GM12878 (cell line): ENCODE measurements at regions not wholly inside any gene's neighbourhood (a gene's known extent, or its start where the extent isn't known, plus 50 kb on each side); places are given as distances from the start of the nearest gene placed in this dataset.

Source experiments
- ATAC-seq: fragments of 200-7000 bp; cut with Tn5 transposase; 3 replicates; pipeline ENCODE4 v1.9.1; 2020; ENCODE audit warnings: mild to moderate bottlenecking, moderate library complexity
- BruUV-seq: library from RNA; stranded (reverse); fragments of 400-500 nt; replicated peaks from 2 replicates; lab custom pipeline; 2021; lab: Mats Ljungman, UMichigan
- CTCF ChIA-PET: fragments of 300-600 bp; sonication (Branson Sonifier 250); formaldehyde crosslinking; extraction: SDS; loops from one replicate; lab custom pipeline; 2021; ENCODE audit warnings: inconsistent platforms; lab: Yijun Ruan, JAX
- POLR2A ChIA-PET: fragments of 350-600 bp; formaldehyde crosslinking; extraction: SDS; loops from one replicate; lab custom pipeline; 2021; ENCODE audit warnings: inconsistent platforms; lab: Charles Lee
- RAD21 ChIA-PET: fragments of 300-600 bp; sonication (Branson Sonifier 250); formaldehyde crosslinking; loops from one replicate; lab custom pipeline; 2023; ENCODE audit warnings: antibody characterized with exemption; ENCODE audit not compliant: unreplicated experiment; lab: Charles Lee
- SMC1A ChIA-PET: fragments of 300-600 bp; sonication (Branson Sonifier 250); formaldehyde crosslinking; loops from one replicate; lab custom pipeline; 2023; ENCODE audit not compliant: unreplicated experiment, uncharacterized antibody; lab: Charles Lee
- DNase-seq: peaks from one replicate; pipeline ENCODE4 v3.0.0-alpha.2; 2011; ENCODE audit warnings: low read depth, low spot score
- FAIRE-seq: peaks from 3 replicates; lab custom pipeline; 2011; peaks lifted over from hg19 to GRCh38; lab: Jason Lieb, UNC
- H2AFZ ChIP-seq: 2 replicates; pipeline ENCODE4 v1.6.0; 2011; ENCODE audit warnings: low read depth, low read length, control low read depth; ENCODE audit not compliant: control insufficient read depth
- H3K27ac ChIP-seq: 2 replicates; pipeline ENCODE4 v1.5.1; 2011; ENCODE audit warnings: control low read depth; ENCODE audit not compliant: control insufficient read depth, insufficient read depth
- H3K27me3 ChIP-seq, 2 experiments: replicated peaks in 1 of 2; 2 replicates each; pipeline versions ENCODE4 v1.6.0 to v1.6.1; 2011; ENCODE audit warnings: low read length in 1 of 2; ENCODE audit not compliant: control insufficient read depth in 2 of 2, insufficient read depth in 2 of 2
- H3K36me3 ChIP-seq, 2 experiments: 2 replicates each; pipeline ENCODE4 v1.5.1; 2011; ENCODE audit warnings: low read length in 1 of 2; ENCODE audit not compliant: control insufficient read depth in 2 of 2, insufficient read depth in 2 of 2
- H3K4me1 ChIP-seq: 2 replicates; pipeline ENCODE4 v1.6.1; 2011; ENCODE audit warnings: mild to moderate bottlenecking, low read length, moderate library complexity, mixed read lengths; ENCODE audit not compliant: control insufficient read depth, insufficient read depth
- H3K4me2 ChIP-seq: 2 replicates; pipeline ENCODE4 v1.6.0; 2011; ENCODE audit warnings: control low read depth; ENCODE audit not compliant: control insufficient read depth, insufficient read depth
- H3K4me3 ChIP-seq: fragments of 200-600 bp; sonication (generic); 2 replicates; pipeline ENCODE4 v1.5.1; 2016
- H3K79me2 ChIP-seq: 2 replicates; pipeline ENCODE4 v1.6.0; 2011; ENCODE audit warnings: low read length; ENCODE audit not compliant: control insufficient read depth, insufficient read depth
- H3K9ac ChIP-seq: 2 replicates; pipeline ENCODE4 v1.8.0; 2011; ENCODE audit warnings: low read length, control low read depth, mixed read lengths; ENCODE audit not compliant: control insufficient read depth, insufficient read depth
- H3K9me3 ChIP-seq: replicated peaks from 3 replicates; pipeline ENCODE4 v1.5.1; 2011; ENCODE audit warnings: mild to moderate bottlenecking, low read length; ENCODE audit not compliant: control insufficient read depth, insufficient read depth
- H4K20me1 ChIP-seq: 2 replicates; pipeline ENCODE4 v1.6.0; 2011; ENCODE audit not compliant: control insufficient read depth, insufficient read depth
- BACH1 ChIP-seq: fragments of 450-650 bp; IDR thresholded peaks from 2 replicates; pipeline ENCODE4 v1.6.1; 2017; ENCODE audit warnings: mild to moderate bottlenecking, borderline replicate concordance
- CEBPZ ChIP-seq: fragments of 150-350 bp; IDR thresholded peaks from 2 replicates; pipeline ENCODE4 v1.6.1; 2016; ENCODE audit warnings: low read depth, low read length
- E4F1 ChIP-seq: fragments of 450-650 bp; IDR thresholded peaks from 2 replicates; pipeline ENCODE4 v1.6.1; 2018; ENCODE audit warnings: borderline replicate concordance, mild to moderate bottlenecking; ENCODE audit not compliant: partially characterized antibody
- EED ChIP-seq: sonication (generic); IDR thresholded peaks from 2 replicates; pipeline ENCODE4 v1.6.1; 2016; ENCODE audit warnings: antibody characterized with exemption, low read depth
- NFYB ChIP-seq: IDR thresholded peaks from 2 replicates; pipeline ENCODE4 v1.6.1; 2011; ENCODE audit warnings: low read depth, mild to moderate bottlenecking, low read length, improper control_type of control experiment, moderate library complexity; ENCODE audit not compliant: insufficient read depth
- NR2F1 ChIP-seq: fragments of 450-650 bp; conservative IDR thresholded peaks from 2 replicates; pipeline ENCODE4 v1.6.1; 2017; ENCODE audit warnings: mild to moderate bottlenecking
- POLR2A ChIP-seq: IDR thresholded peaks from 2 replicates; pipeline ENCODE4 v1.6.1; 2011; ENCODE audit warnings: low read depth, mild to moderate bottlenecking, low read length
- RAD21 ChIP-seq: IDR thresholded peaks from 2 replicates; pipeline ENCODE4 v1.6.1; 2011; ENCODE audit warnings: mild to moderate bottlenecking, low read depth, low read length, moderate library complexity; ENCODE audit not compliant: insufficient read depth
- SP1 ChIP-seq: IDR thresholded peaks from one replicate; pipeline ENCODE4 v1.6.1; 2011; ENCODE audit warnings: low read depth, low read length
- in situ Hi-C: fragments of 300-500 bp; cut with MboI; formaldehyde crosslinking; loops from 9 replicates; pipeline ENCODE4 v1.14.3; 2018; ENCODE audit warnings: mixed read lengths
- intact Hi-C: fragments of 100-400 bp; cut with micrococcal nuclease; formaldehyde crosslinking; loops from one replicate; pipeline ENCODE4 v1.14.2; 2022; ENCODE audit not compliant: unreplicated experiment

- no TSS peak for BruUV-seq
- TF ChIP-seq BACH1: no peak
- no peak for TF ChIP-seq CEBPZ
- TF ChIP-seq POLR2A: no peak
- TF ChIP-seq NFYB: no peak
- TF ChIP-seq E4F1: no peak
- no peak for TF ChIP-seq EED
- TF ChIP-seq SP1: no peak
- TF ChIP-seq RAD21: no peak
- TF ChIP-seq NR2F1: no peak
- DNase-seq (no peak), ATAC-seq (no peak), FAIRE-seq (no peak)
- CTCF ChIA-PET: no interaction called here
- intact Hi-C loops: loop anchor here (5.0 kb wide), 1 partner anchor 157 kb away; no protein-coding TSS in a partner anchor
- Histone ChIP-seq H3K4me2 (no peak overlapping the region), H2AFZ (no peak overlapping the region), H3K27me3 (no peaks in the 10 kb centered on the region), H3K4me3 (no peak overlapping the region), H3K36me3 (no peaks in the 10 kb centered on the region), H3K9ac (no peak overlapping the region), H3K79me2 (no peaks in the 10 kb centered on the region), H4K20me1 (no peaks in the 10 kb centered on the region), H3K9me3 (no peaks in the 10 kb centered on the region; the same call in 2 of the 3 replicates), H3K4me1 (peaks cover 4% of the 10 kb centered on the region; the same call in 1 of the 2 replicates), H3K27ac (no peak overlapping the region)
- SMC1A ChIA-PET: interaction anchor here (1.0 to 10.5 kb wide), 3 partner anchors 14 to 68 kb away, joined by 3 to 81 read pairs (median 4); no protein-coding TSS in a partner anchor
- POLR2A ChIA-PET: no interaction called here
- in situ Hi-C loops: no loop called here
- RAD21 ChIA-PET: interaction anchor here (1.4 kb wide), 1 partner anchor 17 kb away, joined by 5 read pairs; no protein-coding TSS in a partner anchor
Measured at GRCh38 chr9:115194216-115194615, 76.3 kb upstream of the TNC start.
